SK-N-SH (cell line): ENCODE measurements at regions not wholly inside any gene's neighbourhood (a gene's known extent, or its start where the extent isn't known, plus 50 kb on each side); places are given as distances from the start of the nearest gene placed in this dataset.

Source experiments
- CTCF ChIA-PET: fragments of 300-600, 350-600 bp; formaldehyde crosslinking; extraction: SDS; loops from one replicate; lab custom pipeline; 2021; lab: Yijun Ruan, JAX
- POLR2A ChIA-PET: fragments of 350-600 bp; sonication (Branson Sonifier 250); formaldehyde crosslinking; extraction: SDS; loops from one replicate; lab custom pipeline; 2020; ENCODE audit warnings: antibody characterized with exemption, inconsistent platforms; lab: Yijun Ruan, JAX
- DNase-seq: peaks from one replicate; pipeline ENCODE4 v3.0.0; 2012
- H2AFZ ChIP-seq: fragments of 200-600 bp; sonication (generic); 2 replicates; pipeline ENCODE4 v1.8.1; 2016; ENCODE audit warnings: antibody characterized with exemption, mild to moderate bottlenecking, low read depth
- H3F3A ChIP-seq: fragments of 200-600 bp; sonication (generic); replicated peaks from 2 replicates; pipeline ENCODE3; 2016; ENCODE audit warnings: antibody characterized with exemption, mild to moderate bottlenecking; ENCODE audit not compliant: insufficient read depth
- H3K27ac ChIP-seq, 2 experiments: fragments of 200-500 bp in 1 of 2; fragments of 200-600 bp in 1 of 2; sonication (Bioruptor generic) in 1 of 2; sonication (generic), shearing (Covaris generic) in 1 of 2; 2 replicates each; pipeline versions ENCODE4 v1.5.1 to v1.6.1; 2014 to 2016; ENCODE audit warnings: low read depth in 2 of 2, inconsistent platforms in 1 of 2, low read length in 1 of 2, mild to moderate bottlenecking in 1 of 2, mixed read lengths in 1 of 2
- H3K27me3 ChIP-seq: fragments of 200-600 bp; sonication (generic), shearing (Covaris generic); 2 replicates; pipeline ENCODE4 v1.6.1; 2016; ENCODE audit warnings: mixed run types; ENCODE audit not compliant: insufficient read depth
- H3K36me3 ChIP-seq, 2 experiments: fragments of 200-500 bp in 1 of 2; fragments of 200-600 bp in 1 of 2; sonication (Bioruptor generic) in 1 of 2; sonication (generic) in 1 of 2; replicated peaks in 1 of 2; 2 replicates each; pipeline versions ENCODE3 to v1.5.1; 2014 to 2016; ENCODE audit warnings: low read length in 1 of 2, mild to moderate bottlenecking in 1 of 2; ENCODE audit not compliant: insufficient read depth in 2 of 2, control insufficient read depth in 1 of 2
- H3K4me1 ChIP-seq, 2 experiments: fragments of 200-500 bp in 1 of 2; fragments of 200-600 bp in 1 of 2; sonication (Bioruptor generic) in 1 of 2; sonication (generic), shearing (Covaris generic) in 1 of 2; 2 replicates each; pipeline versions ENCODE4 v1.5.1 to v1.6.1; 2014 to 2016; ENCODE audit warnings: low read depth in 1 of 2, low read length in 1 of 2, mixed run types in 1 of 2; ENCODE audit not compliant: insufficient read depth in 2 of 2, control insufficient read depth in 1 of 2
- H3K4me2 ChIP-seq: fragments of 200-600 bp; sonication (generic), shearing (Covaris generic); 2 replicates; pipeline ENCODE4 v1.6.1; 2017; ENCODE audit warnings: mixed run types
- H3K4me3 ChIP-seq, 2 experiments: fragments of 200-500 bp in 1 of 2; fragments of 200-600 bp in 1 of 2; sonication (Bioruptor generic) in 1 of 2; sonication (generic), shearing (Covaris generic) in 1 of 2; 2 replicates each; pipeline versions ENCODE4 v1.5.1 to v1.8.1; 2014 to 2016; ENCODE audit warnings: low read depth in 2 of 2, inconsistent platforms in 1 of 2, low read length in 1 of 2, mild to moderate bottlenecking in 1 of 2, mixed read lengths in 1 of 2, moderate library complexity in 1 of 2
- H3K79me2 ChIP-seq: fragments of 200-600 bp; sonication (generic); 2 replicates; pipeline ENCODE4 v1.8.1; 2017; ENCODE audit warnings: mild to moderate bottlenecking; ENCODE audit not compliant: insufficient read depth
- H3K9ac ChIP-seq: fragments of 200-600 bp; sonication (generic); 2 replicates; pipeline ENCODE4 v1.6.1; 2017; ENCODE audit warnings: mixed run types
- H3K9me2 ChIP-seq: fragments of 200-600 bp; sonication (generic); 2 replicates; pipeline ENCODE4 v1.6.1; 2017; ENCODE audit warnings: mixed run types
- H3K9me3 ChIP-seq: fragments of 200-600 bp; sonication (generic); 2 replicates; pipeline ENCODE4 v1.6.1; 2017; ENCODE audit warnings: mixed run types, mild to moderate bottlenecking, moderate library complexity
- H4K20me1 ChIP-seq: fragments of 200-600 bp; sonication (generic); 2 replicates; pipeline ENCODE4 v1.6.1; 2017; ENCODE audit warnings: mild to moderate bottlenecking, mixed run types; ENCODE audit not compliant: insufficient read depth
- CHD2 ChIP-seq: fragments of 150-350 bp; IDR thresholded peaks from 2 replicates; pipeline ENCODE4 v1.6.1; 2018; ENCODE audit warnings: low read length; ENCODE audit not compliant: partially characterized antibody
- CTCF ChIP-seq: fragments of 200-600 bp; sonication (generic); IDR thresholded peaks from 2 replicates; pipeline ENCODE4 v1.6.1; 2017; ENCODE audit warnings: antibody characterized with exemption, mild to moderate bottlenecking, moderate library complexity
- EP300 ChIP-seq, 2 experiments: IDR thresholded peaks; 2 replicates each; pipeline versions ENCODE4 v1.4.0 to v1.6.1; 2012; ENCODE audit warnings: borderline replicate concordance in 1 of 2, low read depth in 1 of 2, low read length in 1 of 2
- EZH2phosphoT487 ChIP-seq: fragments of 200-600 bp; sonication (generic); IDR thresholded peaks from 2 replicates; pipeline ENCODE4 v1.6.1; 2017; ENCODE audit warnings: low read depth, mixed run types, mild to moderate bottlenecking, antibody characterized with exemption, moderate library complexity, borderline replicate concordance
- FOSL2 ChIP-seq: IDR thresholded peaks from 2 replicates; pipeline ENCODE4 v1.4.0; 2012; ENCODE audit warnings: low read depth, mild to moderate bottlenecking, moderate library complexity, borderline replicate concordance
- FOXJ3 ChIP-seq: sonication (generic); formaldehyde crosslinking; IDR thresholded peaks from 2 replicates; pipeline ENCODE4 v1.5.1; 2020; ENCODE audit warnings: mild to moderate bottlenecking, missing genetic modification reagents
- GATA2 ChIP-seq: sonication (generic); formaldehyde crosslinking; IDR thresholded peaks from 2 replicates; pipeline ENCODE4 v1.5.0; 2020; ENCODE audit warnings: mild to moderate bottlenecking, missing genetic modification reagents
- IRF3 ChIP-seq: fragments of 150-350 bp; IDR thresholded peaks from 2 replicates; pipeline ENCODE4 v1.6.1; 2016; ENCODE audit warnings: mild to moderate bottlenecking, low read depth, low read length
- JUND ChIP-seq: IDR thresholded peaks from 2 replicates; pipeline ENCODE4 v1.4.0; 2012
- MAX ChIP-seq: IDR thresholded peaks from 2 replicates; pipeline ENCODE4 v1.4.0; 2012; ENCODE audit warnings: low read depth
- MEF2A ChIP-seq: IDR thresholded peaks from 2 replicates; pipeline ENCODE4 v1.4.0; 2012; ENCODE audit warnings: low read depth, borderline replicate concordance
- NRF1 ChIP-seq: IDR thresholded peaks from 2 replicates; pipeline ENCODE4 v1.6.1; 2012; ENCODE audit warnings: low read depth, mild to moderate bottlenecking, low read length
- POLR2AphosphoS5 ChIP-seq: IDR thresholded peaks from 2 replicates; pipeline ENCODE4 v1.6.1; 2012; ENCODE audit warnings: low read depth, low read length
- REST ChIP-seq: IDR thresholded peaks from 2 replicates; pipeline ENCODE4 v1.6.1; 2012; ENCODE audit warnings: mild to moderate bottlenecking, low read depth, low read length, moderate library complexity
- RFX5 ChIP-seq: IDR thresholded peaks from 2 replicates; pipeline ENCODE4 v1.6.1; 2012; ENCODE audit warnings: mild to moderate bottlenecking, improper control_type of control experiment, low read length
- TAF1 ChIP-seq: IDR thresholded peaks from 2 replicates; pipeline ENCODE4 v1.6.1; 2012; ENCODE audit warnings: low read depth, mild to moderate bottlenecking, low read length, moderate library complexity, borderline replicate concordance
- TCF12 ChIP-seq: IDR thresholded peaks from 2 replicates; pipeline ENCODE4 v1.4.0; 2012
- TEAD4 ChIP-seq: IDR thresholded peaks from 2 replicates; pipeline ENCODE4 v1.4.0; 2012; ENCODE audit warnings: mild to moderate bottlenecking, borderline replicate concordance; ENCODE audit not compliant: insufficient read depth
- USF1 ChIP-seq: IDR thresholded peaks from 2 replicates; pipeline ENCODE4 v1.4.0; 2012; ENCODE audit warnings: low read depth, borderline replicate concordance
- YY1 ChIP-seq: IDR thresholded peaks from 2 replicates; pipeline ENCODE4 v1.4.0; 2012; ENCODE audit warnings: low read depth, mild to moderate bottlenecking
- ZBTB33 ChIP-seq: IDR thresholded peaks from 2 replicates; pipeline ENCODE4 v1.4.0; 2012; ENCODE audit warnings: low read depth, borderline replicate concordance
- WGBS: methylation state at CpG from one replicate; pipeline ENCODE4 v1.1.6; 2017; ENCODE audit warnings: low lambda C conversion rate; 5-methylcytosine and 5-hydroxymethylcytosine counted together

- TF ChIP-seq EZH2phosphoT487, result no peak
- no peak for TF ChIP-seq REST
- no peak for TF ChIP-seq NRF1
- TF ChIP-seq FOXJ3 (CRISPR knock-in tag), result no peak
- TF ChIP-seq TAF1, result no peak
- peak; percentile 80 for TF ChIP-seq JUND
- TF ChIP-seq FOSL2, result peak; percentile 88
- TF ChIP-seq MAX, result peak; percentile 30; the same call in 1 of the 2 replicates
- TF ChIP-seq MEF2A, result 0 out of 2 replicates have a peak, but pooled peaks have one; percentile 4
- peak; percentile 69 for TF ChIP-seq TEAD4
- peak; percentile 89 for TF ChIP-seq TCF12
- no peak for TF ChIP-seq POLR2AphosphoS5
- no peak for TF ChIP-seq YY1
Measured at GRCh38 chr13:37306778-37307544, 201.5 kb upstream of the CSNK1A1L start (continued).

GRCh38 chr13:37303606-37304005 lies 198.1 kb upstream of the CSNK1A1L start:
- POLR2A ChIA-PET, result no interaction called here
- no peak overlapping the region for H3K4me3 ChIP-seq
- H3K36me3 ChIP-seq, result no peaks in the 10 kb centered on the region
- WGBS, result 45% methylated on average over 2 of the region's 2 CpGs
- H3K9me2 ChIP-seq, result no peaks in the 10 kb centered on the region
- H4K20me1 ChIP-seq, result no peaks in the 10 kb centered on the region
- no peaks in the 10 kb centered on the region for H3K79me2 ChIP-seq
- peaks cover 9% of the 10 kb centered on the region for H3F3A ChIP-seq
- peaks cover 0 to 4% of the 10 kb centered on the region in 2 experiments; a peak in 1 of 4 replicates for H3K4me1 ChIP-seq
- no peaks in the 10 kb centered on the region for H3K27me3 ChIP-seq
- H3K27ac ChIP-seq, result no peak overlapping the region
- no peak overlapping the region for H3K4me2 ChIP-seq
- no peak overlapping the region for H3K9ac ChIP-seq
- DNase-seq, result no peak
- H2AFZ ChIP-seq, result peak overlapping the region; percentile 51
- H3K9me3 ChIP-seq, result no peaks in the 10 kb centered on the region
- CTCF ChIA-PET, result no interaction called here
- TF ChIP-seq USF1 (no peak), GATA2 (no peak), TEAD4 (no peak), FOSL2 (no peak), CHD2 (no peak), ZBTB33 (no peak), FOXJ3 (CRISPR knock-in tag) (no peak), IRF3 (no peak), JUND (no peak), POLR2AphosphoS5 (no peak), RFX5 (no peak), CTCF (no peak), EP300 (IDR thresholded peaks at IDR 0.05; ENCODE audit: borderline replicate concordance in 1 of 2, low read depth in 1 of 2, low read length in 1 of 2) (no peak)
